Sigmoid colon (tissue), 6 donors: ENCODE measurements at regions not wholly inside any gene's neighbourhood (a gene's known extent, or its start where the extent isn't known, plus 50 kb on each side); places are given as distances from the start of the nearest gene placed in this dataset.

Experiments
- DNase-seq: peaks from one replicate; pipeline ENCODE4 v3.0.0-alpha.2; 2019
- H3K27ac ChIP-seq, 4 donors: fragments of 200-600 bp; sonication (generic); one replicate each; pipeline ENCODE4 v1.5.1; 2016 to 2019; ENCODE audit warnings: mild to moderate bottlenecking in 1 of 4
- H3K27me3 ChIP-seq, 3 donors: fragments of 200-600 bp; sonication (generic); one replicate each; pipeline ENCODE4 v1.5.1; 2019; ENCODE audit warnings: mild to moderate bottlenecking in 1 of 3
- H3K36me3 ChIP-seq, 4 donors: fragments of 200-600 bp; sonication (generic); one replicate each; pipeline ENCODE4 v1.5.1; 2016 to 2019
- H3K4me1 ChIP-seq, 4 donors: fragments of 200-600 bp; sonication (generic); one replicate each; pipeline ENCODE4 v1.5.1; 2017 to 2019
- H3K4me3 ChIP-seq, 4 donors: fragments of 200-600 bp; sonication (generic); one replicate each; pipeline ENCODE4 v1.5.1; 2017 to 2019; ENCODE audit warnings: mild to moderate bottlenecking in 2 of 4, moderate library complexity in 1 of 4
- H3K9me3 ChIP-seq, 4 donors: fragments of 200-600 bp in 3 of 4; sonication (generic) in 3 of 4; one replicate each; pipeline versions ENCODE4 v1.5.1 to v1.6.1; 2013 to 2019
- EP300 ChIP-seq, 4 donors: sonication (generic); formaldehyde crosslinking; IDR thresholded peaks; one replicate each; pipeline ENCODE4 v1.6.1; 2017; ENCODE audit warnings: antibody characterized with exemption in 4 of 4
- POLR2A ChIP-seq, 2 donors: fragments of 450-650 bp; IDR thresholded peaks; one replicate each; pipeline ENCODE4 v1.6.1; 2016; ENCODE audit warnings: antibody characterized with exemption in 2 of 2, mild to moderate bottlenecking in 2 of 2, moderate library complexity in 2 of 2
- POLR2AphosphoS5 ChIP-seq, 4 donors: sonication (generic); formaldehyde crosslinking; IDR thresholded peaks; one replicate each; pipeline ENCODE4 v1.6.1; 2017; ENCODE audit warnings: antibody characterized with exemption in 4 of 4
- WGBS, 2 donors: extraction: QIAGEN DNeasy Blood & Tissue Kit; methylation state at CpG; one replicate each; pipeline ENCODE4 v1.1.7; 2013; 5-methylcytosine and 5-hydroxymethylcytosine counted together
- intact Hi-C: fragments of 100-400 bp; cut with DNase I; formaldehyde crosslinking; loops from one replicate; pipeline ENCODE4 v1.15.1; 2023
- TF ChIP-seq, protein P1 (sequence below), 4 experiments: fragments of 450-650 bp in 3 of 4; fragments of 200-600 bp in 1 of 4; IDR thresholded peaks; one replicate each; pipeline ENCODE4 v1.5.1; 2016 to 2019; ENCODE audit warnings: antibody characterized with exemption in 4 of 4, mild to moderate bottlenecking in 3 of 4, moderate library complexity in 2 of 4
- donor health status: healthy with polysubstance abuse.
- donor health status: healthy.

DNA sequence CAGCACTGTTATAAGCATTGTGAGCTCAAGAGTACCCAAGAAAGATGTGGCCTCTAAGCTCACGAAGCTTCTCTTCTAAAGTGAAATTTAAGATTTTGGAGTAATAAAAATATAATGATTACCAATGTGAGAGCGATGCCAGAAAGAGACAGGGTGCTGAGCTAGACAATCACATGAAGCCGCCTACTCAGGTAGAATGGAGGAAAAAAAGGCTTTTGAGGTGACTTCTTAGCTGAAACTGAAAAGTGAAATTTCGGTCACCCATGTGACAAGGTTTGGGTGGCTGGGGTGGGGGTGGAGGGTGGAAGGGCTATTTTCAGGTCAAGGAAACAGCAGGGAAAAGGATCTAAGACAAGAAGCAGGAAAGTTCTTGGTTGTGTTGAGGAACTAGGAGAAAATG, 388.2 kb upstream of the WWC1 start:
- Histone ChIP-seq H3K4me1 (no peaks in the 10 kb centered on the region), H3K27ac (no peak overlapping the region), H3K36me3 (no peaks in the 10 kb centered on the region), H3K27me3 (no peaks in the 10 kb centered on the region), H3K4me3 (no peak overlapping the region), H3K9me3 (no peaks in the 10 kb centered on the region)
- intact Hi-C loops = no loop called here
- DNase-seq = no peak
- TF ChIP-seq EP300 (IDR thresholded peaks at IDR 0.05) (no peak), POLR2AphosphoS5 (IDR thresholded peaks at IDR 0.05) (no peak), POLR2A (IDR thresholded peaks at IDR 0.05) (no peak)
- TF ChIP-seq, protein P1, sequence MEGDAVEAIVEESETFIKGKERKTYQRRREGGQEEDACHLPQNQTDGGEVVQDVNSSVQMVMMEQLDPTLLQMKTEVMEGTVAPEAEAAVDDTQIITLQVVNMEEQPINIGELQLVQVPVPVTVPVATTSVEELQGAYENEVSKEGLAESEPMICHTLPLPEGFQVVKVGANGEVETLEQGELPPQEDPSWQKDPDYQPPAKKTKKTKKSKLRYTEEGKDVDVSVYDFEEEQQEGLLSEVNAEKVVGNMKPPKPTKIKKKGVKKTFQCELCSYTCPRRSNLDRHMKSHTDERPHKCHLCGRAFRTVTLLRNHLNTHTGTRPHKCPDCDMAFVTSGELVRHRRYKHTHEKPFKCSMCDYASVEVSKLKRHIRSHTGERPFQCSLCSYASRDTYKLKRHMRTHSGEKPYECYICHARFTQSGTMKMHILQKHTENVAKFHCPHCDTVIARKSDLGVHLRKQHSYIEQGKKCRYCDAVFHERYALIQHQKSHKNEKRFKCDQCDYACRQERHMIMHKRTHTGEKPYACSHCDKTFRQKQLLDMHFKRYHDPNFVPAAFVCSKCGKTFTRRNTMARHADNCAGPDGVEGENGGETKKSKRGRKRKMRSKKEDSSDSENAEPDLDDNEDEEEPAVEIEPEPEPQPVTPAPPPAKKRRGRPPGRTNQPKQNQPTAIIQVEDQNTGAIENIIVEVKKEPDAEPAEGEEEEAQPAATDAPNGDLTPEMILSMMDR (IDR thresholded peaks at IDR 0.05) = no peak
- 74 to 88% methylated on average over 4 of the region's 4 CpGs for WGBS, 2 donors

DNA sequence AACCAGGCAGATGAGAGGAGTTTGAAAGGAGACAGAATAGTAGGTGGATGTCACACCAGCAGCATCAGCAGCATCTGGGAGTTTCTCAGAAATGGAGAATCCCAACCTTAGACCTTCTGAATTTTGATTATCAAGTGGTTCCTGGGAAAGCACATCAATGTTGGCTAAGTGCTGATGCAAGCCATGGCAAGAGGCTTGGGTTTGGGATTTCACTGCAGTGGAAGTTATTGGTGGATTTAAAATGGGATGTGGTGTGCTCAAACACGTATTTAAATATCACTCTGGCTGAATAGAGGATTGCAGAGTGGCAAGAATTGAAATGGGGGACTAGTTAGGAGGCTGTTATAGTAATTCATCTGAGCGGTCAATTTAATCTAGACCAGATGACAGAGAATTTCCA, 387.8 kb upstream of the WWC1 start:
- no peak overlapping the region for H3K27ac ChIP-seq
- no peaks in the 10 kb centered on the region for H3K36me3 ChIP-seq
- WGBS, 2 donors = 67 to 76% methylated on average over 2 of the region's 2 CpGs
- intact Hi-C loops = no loop called here
- DNase-seq = no peak
- no peaks in the 10 kb centered on the region for H3K4me1 ChIP-seq
- TF ChIP-seq, protein P1 (IDR thresholded peaks at IDR 0.05) = no peak
- TF ChIP-seq POLR2A (IDR thresholded peaks at IDR 0.05) (no peak), EP300 (IDR thresholded peaks at IDR 0.05) (no peak), POLR2AphosphoS5 (IDR thresholded peaks at IDR 0.05) (no peak)
- no peaks in the 10 kb centered on the region for H3K27me3 ChIP-seq
- no peak overlapping the region for H3K4me3 ChIP-seq
- H3K9me3 ChIP-seq = no peaks in the 10 kb centered on the region

DNA sequence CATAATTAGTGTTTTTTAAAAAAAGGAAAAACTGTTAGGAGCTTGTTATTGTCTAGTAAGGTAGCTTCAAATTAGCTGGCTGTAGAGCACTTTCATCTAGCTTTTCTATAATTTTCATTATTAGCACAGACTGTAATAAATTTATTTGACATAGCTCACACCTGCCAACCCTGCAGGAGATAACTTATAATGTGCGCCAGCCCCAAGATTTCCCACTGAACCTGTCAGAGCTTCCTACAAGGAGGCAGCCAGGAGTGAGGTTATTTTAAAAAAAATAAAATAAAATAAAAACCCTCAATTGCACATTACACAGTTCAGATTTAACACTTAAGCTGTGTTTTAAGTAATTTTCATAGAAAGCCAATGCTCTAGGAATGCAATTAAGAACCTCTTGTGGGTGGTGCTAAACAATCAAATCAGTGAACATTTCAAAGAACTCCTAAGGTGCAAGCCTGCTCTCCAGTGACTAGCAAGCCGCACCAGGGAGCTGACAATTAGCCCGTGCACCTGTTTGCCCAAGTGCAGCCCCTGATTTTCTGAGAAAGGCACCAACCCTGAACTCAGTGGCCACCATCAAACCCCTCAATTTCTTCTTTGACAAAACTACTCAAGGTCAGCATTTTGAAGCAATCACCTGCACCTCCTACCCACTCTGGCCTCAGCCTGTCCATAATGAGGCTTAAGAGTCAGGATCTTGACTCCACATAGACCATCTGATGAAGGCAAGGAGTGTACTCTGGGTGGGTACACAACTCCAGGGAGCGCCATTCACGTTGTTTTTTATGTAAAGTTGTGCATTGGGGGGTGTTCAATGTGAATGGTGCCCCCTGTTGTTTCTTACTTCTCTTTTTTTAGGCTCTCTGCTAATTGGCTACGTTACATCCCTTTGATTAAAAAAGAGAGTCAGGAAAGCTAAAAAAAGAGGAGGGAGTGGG, 385.3 kb upstream of the WWC1 start:
- no peaks in the 10 kb centered on the region for H3K36me3 ChIP-seq
- intact Hi-C loops = no loop called here
- TF ChIP-seq POLR2A (IDR thresholded peaks at IDR 0.05) (no peak), POLR2AphosphoS5 (IDR thresholded peaks at IDR 0.05) (no peak), EP300 (IDR thresholded peaks at IDR 0.05) (no peak)
- TF ChIP-seq, protein P1 (IDR thresholded peaks at IDR 0.05) = no peak
- H3K27me3 ChIP-seq = no peaks in the 10 kb centered on the region
- no peak for DNase-seq
- no peaks in the 10 kb centered on the region for H3K9me3 ChIP-seq
- WGBS, 2 donors = 57 to 66% methylated on average over 6 of the region's 6 CpGs
- H3K27ac ChIP-seq = no peak overlapping the region
- H3K4me1 ChIP-seq = no peaks in the 10 kb centered on the region
- H3K4me3 ChIP-seq = no peak overlapping the region

DNA sequence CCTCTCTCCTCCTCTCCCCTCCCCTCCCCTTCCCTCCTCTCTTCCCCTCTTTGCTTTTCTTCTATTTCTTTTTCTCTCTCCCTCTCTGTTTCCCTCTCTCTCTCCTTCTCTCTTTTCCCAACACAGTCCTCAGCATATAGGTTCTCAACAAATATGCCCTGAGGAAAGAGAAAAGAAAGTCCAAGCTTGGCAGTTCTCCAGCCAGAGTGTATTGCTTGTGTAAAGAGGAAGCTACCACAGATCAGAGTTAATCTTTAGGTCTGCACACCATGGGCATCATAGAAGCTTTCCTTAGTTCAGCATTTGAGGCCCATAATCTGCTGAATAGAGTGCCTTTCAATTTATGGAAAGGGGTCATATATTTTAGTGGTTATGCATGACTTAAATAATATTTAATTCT, 382.8 kb upstream of the WWC1 start:
- Histone ChIP-seq H3K4me3 (no peak overlapping the region), H3K27me3 (no peaks in the 10 kb centered on the region), H3K36me3 (no peaks in the 10 kb centered on the region), H3K9me3 (no peaks in the 10 kb centered on the region), H3K27ac (no peak overlapping the region), H3K4me1 (no peaks in the 10 kb centered on the region)
- intact Hi-C loops = no loop called here
- DNase-seq = no peak
- TF ChIP-seq POLR2AphosphoS5 (IDR thresholded peaks at IDR 0.05) (no peak), EP300 (IDR thresholded peaks at IDR 0.05) (no peak), POLR2A (IDR thresholded peaks at IDR 0.05) (no peak)
- TF ChIP-seq, protein P1 (IDR thresholded peaks at IDR 0.05) = no peak
